Stimulated activated CD4-positive, alpha-beta T cell treated with anti-CD3 and anti-CD28 coated beads, TNF-alpha, amount 100 ng/mL, for 24 hours (primary cell): ENCODE measurements at regions not wholly inside any gene's neighbourhood (a gene's known extent, or its start where the extent isn't known, plus 50 kb on each side); places are given as distances from the start of the nearest gene placed in this dataset.
"Not testable (repeated sequence)": the region's sequence is repeated elsewhere in the genome, so short reads cannot be mapped to it uniquely, and the experiment has no call there.

Source experiments
- DNase-seq, 3 experiments: peaks; one replicate each; pipeline ENCODE4 v3.0.0-alpha.2; 2020; ENCODE audit warnings: low read depth in 3 of 3

DNA sequence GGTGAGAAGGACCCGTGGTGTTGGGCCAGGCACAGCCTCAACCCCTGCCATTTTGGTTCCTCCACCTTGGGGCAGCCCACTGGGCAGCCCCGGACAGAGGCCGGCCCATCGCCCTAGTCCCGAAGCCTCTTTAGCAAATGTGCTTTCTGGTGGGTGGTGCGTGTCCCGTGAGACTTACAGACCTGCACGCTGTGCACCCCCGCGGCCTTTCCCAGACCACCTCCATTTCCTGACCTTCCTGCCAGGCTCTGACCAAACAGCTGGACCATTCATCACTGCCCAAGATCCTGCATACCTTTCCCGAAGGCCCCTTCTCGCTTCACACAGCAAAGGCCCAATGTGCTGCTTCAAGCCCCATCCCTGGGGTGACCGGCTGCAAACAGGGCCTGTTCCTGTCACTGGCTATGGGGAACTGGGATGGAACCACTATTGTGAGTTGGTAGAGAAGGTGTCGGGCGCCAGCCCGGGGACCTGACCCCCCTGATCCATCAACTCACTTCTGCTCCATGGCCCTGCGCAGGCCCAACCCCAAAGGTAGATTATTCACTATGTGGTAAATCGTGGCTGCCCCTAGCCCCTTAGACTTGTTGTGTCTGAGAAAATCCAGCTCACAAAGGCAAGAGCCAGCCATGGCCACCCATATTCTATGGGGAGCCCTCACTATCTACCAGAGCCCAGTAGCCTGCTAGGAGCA, 341.0 kb downstream of the EIPR1 start:
- no peak for DNase-seq

DNA sequence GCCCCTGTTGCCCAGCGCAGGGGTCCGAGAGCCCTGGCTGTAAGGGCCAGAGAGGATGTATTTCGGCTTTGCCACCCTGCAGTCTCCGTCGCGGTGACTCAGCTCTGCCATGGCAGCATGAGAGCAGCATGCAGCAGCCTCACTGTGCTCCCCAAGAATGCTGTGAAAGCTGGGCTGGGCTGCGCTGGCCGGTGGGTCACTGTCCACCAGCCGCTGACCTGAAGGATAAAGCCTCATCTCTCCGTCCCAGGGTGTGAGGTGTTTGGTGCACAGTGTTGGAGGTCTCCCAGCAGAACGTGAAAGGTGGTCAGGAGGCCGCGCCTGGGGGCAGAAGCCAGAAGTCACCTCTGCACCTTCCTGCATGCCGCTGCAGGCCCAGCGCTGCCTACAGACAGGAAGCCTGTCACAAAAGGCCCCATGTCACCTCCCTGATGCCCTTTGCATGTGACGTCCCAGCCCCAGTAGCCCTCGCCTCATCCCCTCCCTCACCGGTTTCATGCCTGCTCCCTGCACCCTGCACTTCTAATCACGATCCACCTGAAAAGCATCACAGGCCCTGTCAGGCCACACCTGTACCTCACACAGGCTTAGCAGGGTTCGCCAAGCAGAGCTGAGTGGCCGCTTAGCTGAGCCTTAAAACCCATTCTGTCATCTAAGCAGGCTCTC, 342.1 kb downstream of the EIPR1 start:
- DNase-seq: no peak

DNA sequence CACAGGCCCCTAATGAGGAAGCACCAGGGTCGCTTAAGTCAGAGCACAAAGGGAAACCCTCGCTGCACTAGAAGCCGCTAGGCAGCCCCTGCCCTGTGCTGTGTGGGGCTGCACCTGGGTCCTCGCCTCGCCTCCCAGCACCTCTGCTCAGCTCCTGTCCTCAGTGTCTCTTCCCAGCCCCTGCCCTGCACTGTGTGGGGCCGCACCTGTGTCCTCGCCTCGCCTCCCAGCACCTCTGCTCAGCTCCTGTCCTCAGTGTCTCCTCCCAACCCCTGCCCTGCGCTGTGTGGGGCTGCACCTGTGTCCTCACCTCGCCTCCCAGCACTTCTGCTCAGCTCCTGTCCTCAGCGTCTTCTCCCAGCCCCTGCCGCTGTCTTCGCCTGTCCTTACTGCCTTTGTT, 342.8 kb downstream of the EIPR1 start:
- no peak for DNase-seq

DNA sequence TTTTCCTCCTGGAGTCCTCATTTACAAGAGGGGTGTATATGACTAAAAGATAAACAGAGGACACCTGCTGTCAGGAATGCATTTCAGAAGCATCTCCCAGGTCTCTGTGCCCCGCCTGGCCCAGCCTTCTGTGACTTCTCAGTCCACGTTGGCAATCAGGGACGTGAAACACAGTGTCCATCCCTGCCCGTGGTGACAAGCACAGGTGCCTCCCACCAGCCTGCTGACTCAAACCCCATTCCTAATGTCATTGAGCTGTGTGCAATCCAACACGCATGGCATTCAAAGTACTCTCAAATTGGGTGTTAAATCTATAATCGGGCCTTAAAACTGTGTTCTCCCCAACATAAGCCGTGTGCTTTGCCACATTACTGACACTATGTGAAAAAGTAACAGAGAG, 343.2 kb downstream of the EIPR1 start:
- no peak for DNase-seq

DNA sequence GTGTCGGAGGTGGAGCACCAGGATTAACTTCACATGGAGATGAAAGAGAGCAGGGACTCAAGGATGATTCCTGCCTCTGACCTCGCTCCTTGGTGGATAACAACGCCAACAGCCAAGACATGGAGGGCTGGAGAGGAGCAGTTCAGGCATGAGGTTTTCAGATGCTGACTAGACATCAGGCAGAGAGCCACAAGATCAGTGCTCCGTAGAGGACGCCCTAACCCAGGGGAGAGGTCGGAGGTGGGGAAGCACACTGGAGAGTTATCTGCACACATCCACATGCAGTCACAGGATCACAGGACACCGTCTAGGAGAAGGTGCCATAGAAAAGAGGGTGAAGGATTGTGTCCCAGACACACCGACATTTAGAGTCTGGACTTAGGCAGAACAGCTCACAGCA, 344.3 kb downstream of the EIPR1 start:
- no peak for DNase-seq

DNA sequence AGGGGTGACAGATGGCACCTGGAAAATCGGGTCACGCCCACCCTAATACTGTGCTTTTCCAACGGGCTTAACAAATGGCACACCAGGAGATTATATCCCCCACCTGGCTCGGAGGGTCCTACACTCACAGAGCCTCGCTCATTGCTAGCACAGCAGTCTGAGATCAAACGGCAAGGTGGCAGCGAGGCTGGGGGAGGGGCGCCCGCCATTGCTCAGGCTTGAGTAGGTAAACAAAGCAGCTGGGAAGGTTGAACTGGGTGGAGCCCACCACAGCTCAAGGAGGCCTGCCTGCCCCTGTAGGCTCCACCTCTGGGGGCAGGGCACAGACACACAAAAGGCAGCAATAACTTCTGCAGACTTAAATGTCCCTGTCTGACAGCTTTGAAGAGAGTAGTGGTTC, 346.8 kb downstream of the EIPR1 start:
- not testable (repeated sequence) for DNase-seq

DNA sequence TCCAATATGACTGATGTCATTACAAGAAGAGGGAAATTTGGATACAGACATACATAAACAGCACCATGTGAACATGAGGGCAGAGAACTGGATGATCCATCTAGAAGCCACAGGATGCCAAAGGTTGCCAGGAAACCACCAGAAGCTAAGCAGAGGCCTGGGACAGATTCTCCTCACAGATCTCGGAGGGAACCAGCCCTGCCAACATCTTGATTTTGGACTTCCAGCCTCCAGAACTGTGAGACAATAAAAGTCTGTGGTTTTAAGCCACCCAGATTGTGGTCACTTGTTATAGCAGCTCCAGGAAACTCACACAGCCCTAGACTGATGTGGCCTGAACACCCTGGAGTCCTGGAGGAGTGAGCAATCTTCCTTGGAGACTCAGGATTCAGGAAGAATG, 351.6 kb downstream of the EIPR1 start:
- DNase-seq: no peak

DNA sequence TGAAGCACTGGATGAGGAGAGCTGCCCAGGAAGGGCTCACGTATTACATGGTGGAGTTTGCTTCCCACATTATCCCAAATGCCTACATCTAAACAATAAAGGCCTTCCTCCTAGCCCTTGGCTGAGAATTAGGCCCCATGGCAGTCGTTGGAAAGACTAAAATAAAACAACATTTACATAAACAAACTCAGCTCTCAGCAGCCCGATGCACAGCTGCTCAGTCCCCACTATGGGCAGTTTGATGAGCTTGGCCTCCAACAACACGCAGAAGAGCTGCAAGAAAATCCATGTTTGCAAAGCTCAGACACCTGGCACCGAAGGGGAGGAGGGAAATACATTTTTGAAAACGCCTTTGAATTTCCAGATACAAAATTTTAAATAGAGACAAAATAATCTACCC, 352.4 kb downstream of the EIPR1 start:
- DNase-seq: no peak

DNA sequence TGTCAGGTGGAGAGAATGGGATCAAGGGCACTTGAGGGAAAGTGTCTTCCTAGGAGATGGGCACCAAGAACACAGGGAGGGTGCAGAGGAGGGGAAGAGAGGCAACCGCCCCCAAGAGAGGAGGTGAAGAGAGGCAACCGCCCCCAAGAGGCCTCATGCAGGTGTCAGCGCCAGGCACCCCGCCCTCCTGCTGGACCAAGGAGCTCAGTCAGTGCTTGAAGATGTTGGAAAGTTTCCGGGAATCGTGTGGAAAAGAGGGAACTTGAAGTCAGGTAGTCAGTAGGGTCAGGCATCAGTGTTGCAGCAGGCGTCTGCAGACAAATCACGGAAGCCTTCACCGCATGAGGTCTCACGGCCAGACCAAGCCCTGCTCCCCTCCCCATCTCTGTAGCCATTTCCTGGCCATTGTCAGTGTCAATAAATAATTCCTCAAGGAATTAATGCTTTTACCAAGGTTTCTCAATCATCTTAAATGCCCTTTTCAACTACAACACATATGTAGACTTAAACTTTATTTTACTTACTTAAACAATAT, 353.1 kb downstream of the EIPR1 start:
- DNase-seq: no peak

DNA sequence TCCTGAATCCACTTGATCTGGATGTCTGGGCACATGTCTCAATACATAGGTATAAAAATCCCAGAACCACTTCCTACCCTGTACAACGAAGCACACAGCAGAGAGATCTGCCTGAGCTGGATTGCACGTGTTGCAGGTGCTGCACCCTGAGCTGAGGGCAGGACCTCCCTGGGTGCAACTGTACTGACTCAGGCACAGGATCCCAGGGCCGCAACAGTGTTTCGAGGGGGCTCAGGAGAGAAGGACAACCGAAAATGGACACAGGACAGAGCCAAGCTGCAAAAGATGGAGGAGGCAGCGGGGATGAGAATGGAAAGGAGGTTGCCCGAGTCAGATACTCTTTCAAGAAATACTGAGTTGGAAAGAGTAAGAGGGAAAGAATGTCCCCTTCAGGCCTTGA, 354.1 kb downstream of the EIPR1 start:
- DNase-seq: no peak

DNA sequence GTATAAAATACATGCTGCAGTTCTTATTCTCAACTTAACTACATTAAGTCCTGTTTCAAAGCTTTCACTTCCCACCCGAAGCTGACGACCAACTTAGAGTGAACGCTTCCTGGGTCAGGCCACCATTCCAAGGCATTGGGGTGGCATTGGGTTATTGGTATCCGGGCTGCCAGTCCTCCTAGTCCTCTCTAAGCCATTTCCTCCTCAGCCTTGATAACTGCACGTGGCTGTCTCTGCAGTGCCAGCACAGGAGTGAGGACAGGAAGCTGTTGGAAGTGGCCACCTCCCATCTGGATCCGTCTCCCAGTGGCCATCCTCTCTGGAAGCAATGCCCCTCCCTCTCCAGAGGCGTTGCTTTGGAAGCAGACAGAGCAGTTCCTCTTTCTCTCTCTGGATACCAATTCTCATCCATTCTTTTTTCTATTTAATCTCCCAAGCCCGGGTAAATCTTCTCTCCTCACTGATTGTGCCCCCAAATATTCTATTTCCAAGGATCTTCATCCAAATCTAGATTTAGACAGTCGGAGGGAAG, 354.7 kb downstream of the EIPR1 start:
- no peak for DNase-seq

DNA sequence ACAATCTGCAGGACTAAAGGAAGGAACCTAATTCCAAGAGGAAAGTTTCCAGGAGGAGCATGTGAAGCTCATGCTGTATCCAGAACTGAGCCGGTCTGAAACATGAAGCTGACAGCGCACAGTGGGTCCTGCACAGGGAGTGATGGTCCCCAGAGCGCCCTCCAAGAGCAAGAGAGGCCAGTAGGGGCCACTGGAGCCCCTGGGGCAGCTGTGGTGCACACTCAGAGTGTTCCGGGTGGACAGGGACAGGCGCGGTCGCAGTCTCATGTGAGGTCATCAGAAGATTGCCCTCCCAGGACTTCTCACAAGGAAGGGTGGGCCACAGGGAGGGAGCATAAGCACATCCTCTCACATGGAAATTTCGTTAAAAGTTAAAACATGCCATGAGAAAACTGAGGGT, 355.9 kb downstream of the EIPR1 start:
- no peak for DNase-seq

DNA sequence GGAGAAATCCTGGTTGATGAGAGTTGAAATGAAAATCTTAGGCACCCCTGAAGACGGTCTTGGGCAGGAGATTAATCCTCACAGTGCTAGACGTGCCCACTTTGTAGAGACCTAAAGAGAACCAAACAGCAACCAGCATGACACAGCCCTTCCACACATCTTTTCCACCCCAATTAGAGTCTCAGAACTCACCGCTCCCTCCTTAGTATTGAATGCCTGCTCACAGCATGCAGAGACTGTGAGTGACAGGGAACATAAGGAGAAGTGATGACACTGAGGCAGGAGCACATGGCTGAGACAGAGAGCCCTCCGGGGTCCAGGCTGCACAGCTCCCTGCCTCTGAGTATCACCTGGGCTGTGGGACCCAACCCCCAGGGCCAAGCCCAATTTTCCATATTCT, 367.6 kb downstream of the EIPR1 start:
- DNase-seq: no peak

DNA sequence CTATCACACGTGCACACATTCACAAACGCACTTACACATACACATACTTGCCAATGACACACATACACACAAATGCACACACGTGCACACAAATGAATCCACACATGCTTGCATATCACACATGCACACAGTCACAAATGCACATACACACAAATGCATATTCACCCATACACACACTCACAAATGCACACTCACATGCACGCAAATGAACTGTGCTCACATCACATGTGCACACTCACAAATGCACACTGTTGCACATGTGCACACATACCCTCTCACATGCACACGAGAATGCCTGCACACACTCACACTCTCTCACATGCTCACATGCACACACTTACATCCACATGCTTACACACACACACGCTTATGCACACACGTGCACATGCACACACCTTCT, 368.1 kb downstream of the EIPR1 start:
- no peak for DNase-seq

DNA sequence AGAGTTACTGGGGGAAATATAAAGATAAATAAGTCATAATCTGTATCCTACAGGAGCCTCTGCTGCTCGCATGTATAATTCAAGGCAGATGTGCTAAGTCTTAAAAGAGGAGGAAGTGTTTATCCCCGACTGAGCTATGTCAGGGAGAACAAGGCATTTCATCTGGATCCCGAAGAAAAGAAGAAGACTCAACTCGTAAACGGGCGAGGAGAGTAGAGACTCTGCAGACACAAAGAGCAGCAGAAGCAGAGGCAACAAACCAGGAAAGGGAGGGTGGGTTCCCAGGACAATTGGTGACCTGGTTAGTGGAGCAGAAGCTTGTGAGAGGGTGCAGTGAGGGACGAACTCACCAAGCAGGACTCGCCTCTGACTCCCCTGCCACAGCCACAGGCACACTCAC, 368.6 kb downstream of the EIPR1 start:
- DNase-seq: no peak

DNA sequence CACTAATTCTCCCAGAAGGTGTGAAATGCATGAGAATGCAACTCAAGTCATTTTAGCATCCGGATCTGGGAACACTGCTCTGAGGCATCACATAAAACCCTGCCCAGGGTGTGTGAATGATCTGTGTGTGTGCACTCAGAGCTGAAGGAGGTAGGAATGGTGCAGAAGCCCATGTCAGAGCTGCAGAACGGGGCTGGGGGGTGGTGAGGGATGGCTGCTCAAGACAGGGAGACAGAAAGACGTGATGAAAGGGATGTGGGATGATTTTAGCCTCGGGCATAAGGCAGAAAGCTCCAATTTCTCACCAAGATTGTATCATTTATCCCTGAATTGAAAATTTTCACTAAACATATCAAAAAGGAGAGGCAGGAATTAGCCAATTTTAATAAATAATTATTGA, 369.1 kb downstream of the EIPR1 start:
- no peak for DNase-seq

DNA sequence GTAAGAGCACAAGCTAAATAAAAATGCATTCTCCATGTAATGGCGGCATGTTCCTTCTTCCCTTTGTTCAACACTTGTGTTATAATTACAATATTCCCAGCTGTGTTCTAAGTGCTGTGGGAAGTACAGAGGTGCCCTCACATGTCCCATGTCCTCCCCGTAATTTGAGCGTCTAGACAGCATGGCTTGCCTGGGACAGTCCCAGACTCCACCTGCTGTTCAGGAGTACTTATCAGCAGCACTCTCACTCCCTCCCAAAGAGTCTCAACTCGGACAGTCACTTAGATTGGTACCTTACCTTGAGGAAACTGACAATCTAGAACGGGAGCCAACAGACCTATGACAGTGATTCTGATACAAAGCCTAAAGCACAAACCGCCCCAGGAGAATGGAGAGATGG, 370.5 kb downstream of the EIPR1 start:
- no peak for DNase-seq

DNA sequence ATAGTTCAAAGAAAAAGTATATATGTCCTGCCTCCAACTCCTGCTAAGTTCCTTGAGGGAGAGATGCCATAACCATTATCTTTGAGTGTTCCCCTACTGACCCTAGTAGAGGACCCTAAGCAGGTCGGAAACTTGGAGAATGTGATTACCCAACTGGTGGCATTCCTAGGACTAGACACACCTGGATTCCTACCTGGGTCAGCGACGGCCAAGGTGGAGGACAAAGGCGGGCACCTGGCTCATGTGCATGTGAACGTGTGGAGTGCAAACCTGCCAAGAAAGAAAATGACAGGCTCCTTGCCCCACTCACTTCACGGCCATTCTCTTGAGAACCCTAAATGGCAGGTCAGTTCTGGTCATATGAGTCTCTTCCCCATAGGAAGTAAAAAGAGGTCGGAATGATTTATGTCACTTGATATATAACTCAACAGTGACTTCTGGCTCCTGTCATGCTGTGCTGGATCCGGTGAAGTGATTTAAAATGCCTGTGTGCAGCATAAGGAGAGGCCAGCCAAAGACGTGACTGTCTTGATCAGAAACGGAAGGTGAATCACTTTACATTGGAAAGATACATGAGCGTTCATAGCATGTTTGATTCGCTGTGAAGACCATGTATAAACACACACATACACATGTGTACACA, 371.6 kb downstream of the EIPR1 start:
- no peak for DNase-seq

DNA sequence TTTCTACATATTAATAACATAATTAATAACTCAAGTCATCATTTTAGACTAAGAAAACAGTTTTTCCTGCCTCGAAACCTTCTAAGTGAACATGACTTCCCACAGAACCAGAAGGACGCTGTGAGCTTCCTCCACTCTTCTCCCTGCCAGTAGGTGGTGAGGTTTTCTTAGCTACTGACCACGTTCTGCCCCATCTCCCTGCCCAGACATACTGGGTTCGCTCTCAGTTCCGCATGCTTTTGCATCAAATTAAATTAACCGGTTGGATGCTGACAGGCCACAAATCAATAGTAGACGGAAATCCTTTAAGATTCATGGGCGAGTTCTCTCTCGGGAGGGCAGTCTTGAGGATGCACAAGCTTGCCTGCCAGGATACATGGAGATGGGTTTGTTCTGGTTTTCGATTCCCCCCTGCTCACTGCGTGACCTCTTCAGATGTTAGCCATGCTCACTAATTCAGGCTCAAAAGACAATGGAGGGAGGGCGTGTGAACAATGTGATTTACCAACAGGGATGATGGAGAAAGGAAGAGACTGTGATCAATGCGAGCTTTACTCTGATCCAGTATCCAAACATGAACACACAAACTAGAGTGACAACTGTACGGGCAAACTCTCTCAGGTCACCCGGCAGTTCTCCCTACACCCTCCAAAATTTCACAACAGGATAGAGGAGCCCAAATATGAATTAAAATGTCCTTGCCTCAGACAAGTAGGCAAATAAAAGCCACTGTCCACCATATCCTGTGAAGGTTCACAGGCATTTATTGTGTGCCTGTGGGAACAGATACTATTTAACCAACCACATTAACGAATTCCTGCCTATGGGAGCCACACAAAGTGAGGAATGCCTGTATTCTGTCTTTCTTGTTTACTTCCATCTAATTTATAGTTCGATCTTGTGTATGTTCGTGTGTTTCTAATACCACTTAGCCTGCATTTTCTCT, 375.7 kb downstream of the EIPR1 start:
- DNase-seq: no peak

DNA sequence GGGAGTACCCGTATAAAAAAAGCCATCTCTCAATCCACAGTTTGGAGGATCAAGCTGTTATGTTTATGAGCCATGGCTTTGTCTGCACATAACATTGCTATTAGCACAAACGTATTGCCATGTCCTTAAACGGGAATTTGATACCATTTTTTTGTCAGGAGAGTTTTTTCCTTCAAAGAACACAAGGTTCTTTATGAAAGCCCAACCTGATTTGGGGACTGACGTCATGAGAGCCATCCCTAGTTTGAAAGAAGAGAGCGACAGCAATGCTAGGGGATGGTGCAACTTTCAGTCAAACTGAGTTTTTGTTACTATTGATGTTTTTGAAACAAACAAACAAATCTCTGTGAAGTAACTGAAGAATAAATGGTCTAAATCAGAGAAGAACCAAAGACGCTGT, 376.6 kb downstream of the EIPR1 start:
- DNase-seq: no peak

DNA sequence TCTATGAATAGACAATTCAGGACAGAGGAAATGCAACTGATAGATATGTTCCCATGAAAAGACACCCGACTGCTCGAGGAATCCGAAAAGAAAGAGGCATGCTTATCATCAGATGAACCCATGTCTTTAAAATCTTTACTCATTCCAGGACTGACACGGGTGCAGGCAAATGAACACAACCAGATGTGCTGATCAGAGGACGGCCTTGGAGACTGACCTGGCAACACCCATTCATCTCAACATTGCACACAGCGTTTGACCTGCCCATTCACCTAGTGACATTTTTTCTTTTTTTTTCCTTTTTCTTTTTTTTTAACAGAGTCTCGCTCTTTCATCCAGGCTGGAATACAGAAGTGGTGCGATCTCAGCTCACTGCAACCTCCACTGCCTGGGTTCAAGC, 377.5 kb downstream of the EIPR1 start:
- DNase-seq: no peak

DNA sequence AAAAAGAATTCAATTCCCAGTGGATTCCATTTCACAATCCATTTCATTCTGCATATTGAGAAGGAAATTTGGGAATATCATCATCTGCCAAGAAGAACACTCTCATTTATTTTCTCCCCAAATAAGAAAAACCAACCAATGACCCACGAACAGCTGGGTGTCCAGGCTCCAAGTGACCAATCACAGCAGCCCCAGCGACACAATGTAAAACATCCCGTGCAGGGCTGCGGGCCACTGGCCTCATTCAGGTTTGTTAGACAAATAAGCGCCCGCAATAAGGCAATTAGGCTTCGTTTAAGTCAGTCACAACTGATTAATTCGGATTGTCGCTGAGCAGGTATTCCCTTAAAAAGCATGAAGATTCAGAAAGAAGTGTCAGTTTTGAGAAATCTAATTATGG, 378.6 kb downstream of the EIPR1 start:
- no peak for DNase-seq
